Midbrain (tissue), 1 donor: ENCODE measurements at regions not wholly inside any gene's neighbourhood (a gene's known extent, or its start where the extent isn't known, plus 50 kb on each side); places are given as distances from the start of the nearest gene placed in this dataset.
"Not testable (repeated sequence)": the region's sequence is repeated elsewhere in the genome, so short reads cannot be mapped to it uniquely, and the experiment has no call there.

Experiments
- DNase-seq: peaks from one replicate; lab custom pipeline; 2025; lab: John Stamatoyannopoulos, UW

GRCh38 chr3:522888-523287, 326.3 kb downstream of the CHL1 start:
- no peak for DNase-seq

DNA sequence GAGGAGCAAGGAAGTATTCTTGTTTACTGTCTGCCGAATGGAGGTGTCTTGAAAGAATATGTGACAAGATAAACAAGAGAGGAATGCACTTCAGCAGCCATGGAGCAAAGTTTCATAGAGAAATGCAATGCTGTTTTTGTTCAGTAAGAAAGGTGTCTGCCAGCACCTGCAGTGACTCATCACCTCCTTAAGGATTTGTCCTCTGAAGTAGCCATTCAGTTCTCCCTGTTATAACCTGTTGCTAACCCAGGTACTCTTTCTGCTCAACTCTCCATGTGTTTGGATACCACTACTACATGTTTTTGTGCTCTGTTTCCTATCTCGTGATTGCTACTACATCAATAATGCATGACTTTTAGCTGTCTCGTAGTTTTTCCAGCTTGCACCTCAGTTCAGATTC, 328.9 kb downstream of the CHL1 start:
- DNase-seq: no peak

DNA sequence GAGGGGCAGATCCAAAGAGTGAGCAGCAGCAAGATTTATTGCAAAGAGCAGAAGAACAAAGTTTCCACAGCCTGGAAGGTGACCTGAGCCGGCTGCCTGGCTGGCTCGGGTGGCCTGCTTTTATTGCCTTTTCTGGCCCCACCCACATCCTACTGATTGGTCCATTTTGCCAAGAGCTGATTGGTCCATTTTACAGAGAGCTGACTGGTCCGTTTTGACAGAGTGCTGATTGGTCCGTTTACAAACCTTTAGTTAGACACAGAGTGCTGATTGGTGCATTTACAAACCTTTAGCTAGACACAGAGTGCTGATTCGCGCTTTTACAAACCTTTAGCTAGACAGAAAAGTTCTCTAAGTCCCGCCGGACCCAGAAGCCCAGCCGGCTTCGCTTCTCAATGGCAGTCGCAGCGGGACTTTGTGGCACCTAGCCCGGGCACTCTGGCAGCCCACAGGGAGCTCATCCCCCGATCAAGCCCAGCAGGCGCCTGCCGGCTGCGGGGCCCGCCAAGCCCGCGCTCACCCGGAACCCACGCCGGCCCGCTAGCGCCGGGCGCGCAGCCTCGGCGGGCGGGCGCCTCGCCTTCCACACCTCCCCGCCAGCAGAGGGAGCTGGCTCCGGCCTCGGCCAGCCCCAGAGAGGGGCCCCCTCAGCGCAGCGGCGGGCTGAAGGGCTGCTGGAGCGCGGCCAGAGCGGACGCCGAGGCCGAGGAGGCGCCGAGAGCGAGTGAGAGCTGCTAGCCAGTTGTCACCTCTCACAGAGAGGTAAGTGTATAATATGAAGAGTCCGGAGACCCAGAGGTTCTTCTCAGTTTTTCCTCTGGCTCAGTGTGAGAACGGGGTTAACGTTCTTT, 339.2 kb downstream of the CHL1 start:
- no peak for DNase-seq

GRCh38 chr3:536417-536813, 339.9 kb downstream of the CHL1 start:
- DNase-seq: no peak

DNA sequence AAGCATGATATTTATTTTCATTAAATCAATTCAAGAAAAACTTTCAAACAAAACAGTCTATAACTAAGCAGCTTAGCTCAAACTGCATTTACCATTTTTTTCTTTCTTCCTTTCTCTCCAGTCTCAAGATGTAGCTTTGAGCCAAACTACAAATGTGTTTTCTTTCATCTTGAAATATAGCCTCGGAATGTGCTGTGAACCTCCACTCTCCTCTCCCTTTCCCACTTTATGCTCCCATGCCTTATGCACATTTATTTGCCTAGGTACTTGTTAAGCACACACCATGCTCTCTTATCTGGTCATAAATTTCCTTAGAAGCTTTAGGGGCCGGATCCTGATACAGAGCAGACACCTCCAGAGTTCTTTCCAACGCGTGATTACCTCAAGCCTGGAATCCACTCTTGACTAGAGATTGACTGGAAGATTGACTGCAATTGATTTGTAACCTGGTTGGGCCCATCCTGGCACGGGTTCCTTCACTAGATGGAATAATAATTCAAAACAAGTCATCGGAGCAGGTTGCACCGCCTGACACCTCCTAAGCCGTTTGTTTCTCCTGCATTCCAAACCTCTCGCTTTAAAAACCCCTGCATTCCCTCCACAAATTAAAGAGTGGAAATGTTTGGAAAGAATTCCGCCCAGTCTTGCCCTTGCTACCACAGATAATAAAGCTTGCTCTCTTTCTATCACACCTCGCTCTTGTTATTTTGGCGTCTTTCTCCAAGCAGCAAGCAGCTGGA, 344.7 kb downstream of the CHL1 start:
- DNase-seq: no peak

DNA sequence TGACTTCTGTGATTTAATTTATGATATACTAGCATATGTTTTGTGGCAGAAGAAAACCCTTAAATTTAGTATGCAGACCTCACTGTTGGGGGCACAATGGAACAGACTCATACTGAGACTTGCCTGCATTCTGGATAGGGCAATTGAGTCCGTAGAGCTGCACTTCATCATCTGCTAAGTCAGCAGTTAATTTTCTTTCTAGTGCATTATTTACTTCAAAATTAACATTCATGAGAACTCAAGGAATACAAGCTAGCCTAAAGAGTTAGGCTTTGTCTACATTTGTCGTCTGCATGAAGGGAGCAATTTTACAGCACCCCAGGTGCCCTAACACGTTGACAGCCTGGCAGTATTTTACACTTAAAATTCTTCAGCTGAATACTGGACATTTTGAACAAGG, 345.5 kb downstream of the CHL1 start:
- DNase-seq: no peak

DNA sequence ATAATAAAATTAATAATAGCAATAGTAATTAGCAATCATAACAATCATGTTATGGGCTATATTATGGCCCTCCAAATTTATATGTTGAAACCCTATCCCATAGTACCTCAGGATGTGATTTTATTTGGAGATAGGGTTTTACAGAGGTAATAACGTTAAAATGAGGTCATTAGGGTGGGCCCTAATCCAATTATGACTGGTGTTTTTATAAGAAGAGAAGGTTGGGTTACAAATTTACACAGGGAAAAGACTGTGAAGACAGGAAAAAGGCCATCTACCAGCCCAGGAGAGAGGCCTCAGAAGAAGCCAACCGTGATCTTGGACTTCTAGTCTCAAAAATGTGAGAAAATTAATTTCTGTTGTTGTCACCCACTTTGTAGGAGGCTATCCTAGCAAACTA, 353.1 kb downstream of the CHL1 start:
- no peak for DNase-seq

DNA sequence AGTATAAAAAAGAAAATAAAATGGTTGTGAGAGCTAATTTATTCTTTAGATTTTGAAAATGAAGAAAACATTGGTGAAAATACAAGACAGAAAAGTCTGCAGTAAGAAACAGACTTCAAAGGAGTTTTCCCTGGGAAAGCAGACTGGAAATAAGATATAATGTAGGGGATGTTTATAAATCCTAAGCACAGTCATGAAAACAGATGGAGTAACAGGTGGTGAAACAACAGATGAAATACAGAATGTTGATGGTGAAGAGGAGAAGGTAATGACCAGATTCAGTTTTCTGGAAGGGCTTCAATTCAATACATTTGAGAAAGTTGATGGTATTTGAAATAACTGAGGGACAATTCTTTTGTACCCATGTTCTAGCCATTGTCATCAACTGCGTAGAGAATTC, 353.9 kb downstream of the CHL1 start:
- no peak for DNase-seq

- DNase-seq: no peak
These were observed 361.4 kb downstream of the CHL1 start for GRCh38 chr3:557972-558371.

DNA sequence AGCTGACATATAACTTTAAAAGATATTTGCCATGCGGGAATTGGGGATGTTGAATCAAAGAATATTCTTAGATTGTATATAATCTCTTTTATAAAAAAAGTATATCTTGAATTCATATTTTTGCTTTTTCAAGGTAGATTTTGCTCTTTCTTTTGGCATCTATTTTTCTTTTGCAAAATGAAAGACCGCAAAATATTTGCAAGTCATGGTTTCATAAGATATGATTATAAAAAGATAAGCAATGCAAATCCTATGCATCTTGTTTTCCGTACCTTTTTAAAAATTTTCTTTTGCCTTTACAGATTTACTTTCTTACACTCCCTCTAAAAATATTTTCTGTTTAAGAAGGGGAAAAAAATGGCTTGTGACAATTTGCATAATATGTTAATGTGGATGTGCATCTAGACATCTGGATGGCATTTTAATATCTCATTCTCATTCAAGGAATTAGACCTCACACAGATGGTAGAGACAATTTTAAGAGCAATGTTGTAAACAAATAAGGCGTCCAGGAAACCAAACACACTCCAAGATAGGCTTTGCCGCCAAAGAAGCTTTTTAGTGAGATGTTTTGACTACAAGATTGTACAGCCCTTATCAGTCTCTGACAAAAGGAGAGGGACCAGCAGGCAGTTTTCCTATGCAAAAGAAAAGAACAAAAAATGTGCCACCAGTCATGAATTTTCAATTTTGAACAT, 371.1 kb downstream of the CHL1 start:
- DNase-seq: no peak

DNA sequence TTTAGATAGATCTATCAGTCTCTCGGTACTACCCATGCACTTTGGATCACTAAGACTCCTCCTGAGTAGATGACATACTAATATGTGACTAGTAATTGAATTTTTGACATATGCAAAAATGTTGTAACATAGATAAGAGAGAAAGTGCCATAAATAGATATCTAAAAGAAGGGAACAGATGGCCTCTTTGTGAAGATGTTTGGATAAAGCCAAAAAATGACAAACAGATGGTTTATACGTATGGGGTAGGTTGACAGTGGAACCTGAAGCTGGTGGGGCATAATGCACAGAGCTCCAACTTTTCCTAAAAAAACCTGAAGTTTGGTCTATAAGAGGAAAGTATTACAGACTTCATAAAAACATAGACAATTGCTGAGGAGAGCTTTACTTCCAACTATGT, 383.0 kb downstream of the CHL1 start:
- DNase-seq: not testable (repeated sequence)

DNA sequence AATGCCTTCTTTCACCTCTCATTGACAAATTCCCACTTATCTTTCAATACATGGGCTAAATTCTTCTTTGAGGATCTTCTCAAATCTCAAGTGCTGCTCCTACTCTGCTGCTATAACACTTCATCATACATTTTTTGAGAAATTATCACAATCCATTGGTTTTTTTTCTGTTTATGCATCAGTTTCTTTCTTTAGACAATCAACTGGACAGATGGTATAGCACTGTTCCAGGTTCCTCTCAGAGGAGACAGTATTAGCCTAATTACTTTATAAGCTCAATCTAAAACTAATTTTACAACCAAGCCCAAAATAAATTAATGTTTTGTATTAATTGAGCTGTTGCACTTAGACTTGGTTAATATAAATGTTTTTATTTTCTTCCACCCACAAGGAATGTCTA, 392.5 kb downstream of the CHL1 start:
- DNase-seq: not testable (repeated sequence)

GRCh38 chr3:597304-597703, 400.7 kb downstream of the CHL1 start:
- DNase-seq: not testable (repeated sequence)

- DNase-seq: not testable (repeated sequence)
These were observed 401.2 kb downstream of the CHL1 start for GRCh38 chr3:597746-598145.

DNA sequence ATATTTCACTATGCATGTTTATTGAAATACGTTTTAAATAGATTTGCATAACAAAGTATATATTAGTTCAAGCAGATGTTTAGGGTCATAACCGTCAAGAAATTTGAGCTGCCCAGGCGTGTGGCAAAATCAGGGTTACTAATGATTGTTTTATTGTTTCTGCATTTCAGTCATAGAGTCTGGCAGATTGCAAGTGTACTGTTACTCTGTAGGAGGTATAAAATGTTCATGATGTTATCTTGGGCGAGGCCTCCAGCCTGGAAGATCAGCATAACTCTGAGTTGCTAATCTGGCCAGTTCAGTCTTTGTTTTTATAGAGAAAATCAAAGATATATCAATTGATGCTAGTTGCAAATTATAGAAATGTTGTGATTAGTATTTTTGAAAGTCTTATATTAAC, 410.9 kb downstream of the CHL1 start:
- DNase-seq: not testable (repeated sequence)

DNA sequence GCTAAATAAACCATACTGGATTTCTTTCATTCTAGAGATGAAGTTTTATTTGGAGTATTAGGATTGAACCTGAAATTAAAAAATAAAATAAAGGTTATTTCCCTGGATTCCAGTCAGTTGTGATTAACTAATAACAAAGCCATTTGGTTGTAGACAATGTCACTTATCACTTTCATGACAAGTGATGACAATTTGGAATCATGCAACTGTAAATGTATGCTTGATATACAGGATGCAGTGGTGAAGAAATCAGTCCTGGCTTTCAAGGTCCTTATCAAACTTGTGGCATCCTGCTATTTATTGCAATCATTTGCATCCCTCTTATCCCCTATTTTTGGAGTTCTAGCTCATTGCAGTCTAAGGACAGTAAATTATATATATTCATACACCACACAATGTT, 425.2 kb downstream of the CHL1 start:
- no peak for DNase-seq

DNA sequence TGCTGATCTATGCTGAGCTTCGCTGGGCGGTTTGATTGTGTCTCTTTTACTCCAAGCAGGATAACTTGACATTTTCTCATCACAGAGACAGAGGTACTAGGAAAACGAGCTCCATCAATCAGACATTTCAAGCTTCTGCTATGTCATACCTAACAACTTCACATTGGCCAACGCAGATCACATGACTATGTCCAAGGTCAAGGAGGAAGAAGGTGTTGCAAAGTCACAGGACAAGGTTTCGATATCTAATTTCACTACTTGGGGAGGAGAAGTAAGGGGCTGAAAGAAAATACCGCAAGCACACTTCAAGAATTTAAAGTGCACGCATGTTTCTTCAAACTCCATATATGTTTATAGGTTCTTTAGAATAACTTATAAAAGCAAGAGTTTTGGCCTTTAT, 425.8 kb downstream of the CHL1 start:
- no peak for DNase-seq

DNA sequence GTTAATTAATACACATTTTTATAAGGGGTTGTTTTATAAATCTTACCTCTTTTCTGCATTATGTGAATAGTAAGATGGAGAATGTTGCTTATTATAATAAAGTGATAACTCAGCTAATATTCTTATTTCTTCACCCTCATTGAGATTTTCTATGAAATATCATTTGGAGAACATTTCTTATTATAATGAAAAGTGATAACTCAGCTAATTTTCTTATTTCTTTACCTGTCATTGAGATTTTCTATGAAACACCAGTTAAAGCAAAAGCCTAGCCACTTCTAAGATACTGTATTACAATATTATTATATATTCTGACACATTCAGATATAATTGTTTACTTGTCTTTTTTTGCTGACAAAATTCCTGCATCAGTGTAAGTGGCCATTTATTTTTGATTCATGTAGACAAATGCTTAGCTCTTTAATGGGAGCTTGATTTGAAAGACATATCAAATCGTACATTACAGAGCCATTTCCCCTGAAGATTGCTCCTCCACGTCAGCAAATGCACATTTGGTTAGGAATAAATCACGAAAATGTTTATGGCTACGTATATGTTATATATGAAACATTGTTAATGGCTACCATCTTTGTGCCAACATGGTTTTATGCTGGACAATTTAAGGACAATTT, 427.5 kb downstream of the CHL1 start:
- no peak for DNase-seq

- DNase-seq: peak; percentile 80
These were observed 436.1 kb downstream of the CHL1 start for GRCh38 chr3:632571-633170.

DNA sequence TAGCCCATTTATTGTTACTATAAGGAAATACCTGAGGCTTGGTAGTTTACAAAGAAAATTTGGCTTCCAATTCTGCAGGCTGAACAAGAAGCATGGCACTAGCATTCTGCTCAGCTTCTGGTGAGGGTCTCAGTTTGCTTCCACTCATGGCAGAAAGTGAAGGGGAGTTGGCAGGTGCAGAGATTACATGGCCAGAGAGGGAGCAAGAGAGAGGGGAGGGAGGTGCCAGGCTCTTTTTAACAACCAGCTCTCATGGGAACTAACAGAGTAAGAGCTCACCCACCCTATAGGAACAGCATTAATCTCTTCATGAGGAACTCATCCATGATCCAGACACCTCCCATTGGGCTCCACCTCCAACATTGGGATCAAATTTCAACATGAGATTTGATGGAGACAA, 437.9 kb downstream of the CHL1 start:
- DNase-seq: no peak

GRCh38 chr3:635393-635792, 438.8 kb downstream of the CHL1 start:
- DNase-seq: no peak

DNA sequence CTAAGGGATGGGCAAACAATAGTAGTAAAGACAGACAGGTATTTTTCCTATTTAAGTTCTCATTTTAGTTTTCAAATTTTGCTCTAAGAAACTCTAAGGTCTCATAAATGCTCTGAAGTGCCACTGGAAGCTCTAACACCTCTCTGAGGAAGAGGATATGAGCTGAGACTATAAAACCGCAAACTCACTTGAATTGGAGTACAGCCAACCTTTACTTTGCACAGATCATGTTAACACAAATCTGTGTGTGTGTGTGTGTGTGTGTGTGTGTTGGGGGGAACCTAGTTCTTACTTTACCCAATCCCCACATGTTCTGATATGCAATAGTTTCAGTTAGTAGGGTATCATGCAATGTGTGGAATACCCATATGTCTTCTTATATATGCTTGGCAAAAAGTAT, 446.8 kb downstream of the CHL1 start:
- no peak for DNase-seq
